Heart right ventricle (tissue), 16 donors: ENCODE measurements at regions not wholly inside any gene's neighbourhood (a gene's known extent, or its start where the extent isn't known, plus 50 kb on each side); places are given as distances from the start of the nearest gene placed in this dataset.

Experiments used
- ATAC-seq, 8 donors: fragments of 200-7000 bp; cut with Tn5 transposase; one replicate each; pipeline ENCODE4 v1.9.1; 2020; ENCODE audit warnings: mild to moderate bottlenecking in 8 of 8, moderate library complexity in 8 of 8, moderate number of reproducible peaks in 1 of 8
- DNase-seq, 2 donors: peaks; one replicate each; pipeline ENCODE4 v3.0.0-alpha.2; 2020
- H3K27ac ChIP-seq, 10 donors: fragments of 200-600 bp; sonication (generic) in 2 of 10; one replicate each; pipeline versions ENCODE4 v1.5.0 to v1.8.0; 2020 to 2022; ENCODE audit warnings: mild to moderate bottlenecking in 3 of 10
- H3K27me3 ChIP-seq, 7 donors: fragments of 200-600 bp; one replicate each; pipeline ENCODE4 v1.8.0; 2021 to 2022; ENCODE audit warnings: mild to moderate bottlenecking in 2 of 7
- H3K36me3 ChIP-seq, 9 donors: fragments of 200-600 bp; sonication (generic) in 1 of 9; one replicate each; pipeline versions ENCODE4 v1.5.0 to v1.8.0; 2020 to 2022; ENCODE audit warnings: mild to moderate bottlenecking in 2 of 9
- H3K4me1 ChIP-seq, 9 donors: fragments of 200-600 bp; sonication (generic) in 1 of 9; one replicate each; pipeline versions ENCODE4 v1.5.0 to v1.8.0; 2020 to 2022; ENCODE audit warnings: mild to moderate bottlenecking in 4 of 9
- H3K4me3 ChIP-seq, 10 donors: fragments of 200-600 bp; sonication (generic) in 2 of 10; one replicate each; pipeline versions ENCODE4 v1.5.0 to v1.8.0; 2020 to 2022; ENCODE audit warnings: mild to moderate bottlenecking in 7 of 10, moderate library complexity in 2 of 10
- H3K9me3 ChIP-seq, 11 donors: fragments of 200-600 bp in 10 of 11; sonication (generic) in 2 of 11; one replicate each; pipeline versions ENCODE4 v1.5.0 to v1.8.0; 2013 to 2022; ENCODE audit warnings: mild to moderate bottlenecking in 2 of 11, control low read depth in 1 of 11, moderate library complexity in 1 of 11
- CTCF ChIP-seq, 9 donors: fragments of 200-600 bp; sonication (generic) in 2 of 9; IDR thresholded peaks; one replicate each; pipeline versions ENCODE4 v1.5.0 to v1.8.0; 2021 to 2022; ENCODE audit warnings: antibody characterized with exemption in 9 of 9, mild to moderate bottlenecking in 5 of 9, moderate library complexity in 1 of 9
- WGBS, 2 donors: extraction: QIAGEN DNeasy Blood & Tissue Kit; methylation state at CpG; one replicate each; pipeline ENCODE4 v1.1.7; 2013; ENCODE audit warnings: inconsistent platforms in 1 of 2; 5-methylcytosine and 5-hydroxymethylcytosine counted together
- intact Hi-C, 10 donors: fragments of 100-400 bp; cut with DNase I; formaldehyde crosslinking; loops; one replicate each; pipeline versions ENCODE4 v1.11.1 to v1.14.2; 2022
- donor health status: Arrhythmogenic right ventricular cardiomyopathy.
- donor health status: ischemic (EF 13 %, LVEDD 7.1; RV severe dilation, severe dysfunction).
- donor health status: healthy with polysubstance abuse.
- donor health status: DM: no; HTN: yes; CAD: no.
- donor health status: DM: no; HTN: no; CAD: no.
- donor health status: ischemic (EF 25% LVEDD 6.9; RV normal size, moderate dysfunction).
- donor health status: ischemic (EF 25% LVEDD 5.7; RV mildly dilated, moderate dysfunction).
- donor health status: healthy.
- donor health status: DM: yes; HTN: yes; CAD: no.
- donor health status: Ischemic cardiomyopathy.
- donor health status: ischemic (EF 35%, LVEDD 5.7; RV mildly dilated, moderate dysfunction).
- donor health status: nonischemic (EF 11% LVEDD 7.7; RV severe dilation, severe dysfunction).
- donor health status: DM: yes; HTN: yes; CAD: no.
- donor health status: PGD.
- donor health status: ischemic (EF 29% LVEDD 5.4; RV normal size, mild dysfunction).
- donor health status: nonischemic (EF 23%, LVEDD 6.1; RV moderate dilation, normal function).

- Histone ChIP-seq H3K4me1 (no peaks in the 10 kb centered on the region), H3K27ac (no peak overlapping the region), H3K36me3 (no peaks in the 10 kb centered on the region), H3K9me3 (no peaks in the 10 kb centered on the region), H3K4me3 (no peak overlapping the region), H3K27me3 (no peaks in the 10 kb centered on the region)
- WGBS, 2 donors, result 51 to 52% methylated on average over 4 of the region's 4 CpGs
- no peak for TF ChIP-seq CTCF (IDR thresholded peaks at IDR 0.05)
- DNase-seq, result no peak
- intact Hi-C loops, result no loop called here
- no peak for ATAC-seq
Observed at GRCh38 chr2:147133286-147133908, 711.4 kb upstream of the ACVR2A start.

- ATAC-seq (no peak), DNase-seq (no peak)
- Histone ChIP-seq H3K4me1 (no peaks in the 10 kb centered on the region), H3K9me3 (peaks cover 0 to 16% (median 3%) of the 10 kb centered on the region in 11 donors), H3K36me3 (no peaks in the 10 kb centered on the region), H3K27ac (no peak overlapping the region), H3K4me3 (no peak overlapping the region), H3K27me3 (no peaks in the 10 kb centered on the region)
- intact Hi-C loops, result no loop called here
- TF ChIP-seq CTCF (IDR thresholded peaks at IDR 0.05), result no peak
- 90 to 94% methylated on average over 2 of the region's 2 CpGs for WGBS, 2 donors
Observed at GRCh38 chr2:147125145-147125544, 719.7 kb upstream of the ACVR2A start.

- Histone ChIP-seq H3K4me1 (no peaks in the 10 kb centered on the region), H3K9me3 (peaks cover 0 to 16% (median 3%) of the 10 kb centered on the region in 11 donors), H3K4me3 (no peak overlapping the region), H3K27me3 (no peaks in the 10 kb centered on the region), H3K36me3 (no peaks in the 10 kb centered on the region), H3K27ac (no peak overlapping the region)
- ATAC-seq, result no peak
- no peak for TF ChIP-seq CTCF (IDR thresholded peaks at IDR 0.05)
- 83 to 88% methylated on average over 3 of the region's 3 CpGs for WGBS, 2 donors
- DNase-seq, result no peak
- intact Hi-C loops, result no loop called here
Observed at GRCh38 chr2:147122944-147123343, 721.9 kb upstream of the ACVR2A start.

- no peaks in the 10 kb centered on the region for H3K4me1 ChIP-seq
- DNase-seq (no peak), ATAC-seq (no peak)
- no peak overlapping the region for H3K4me3 ChIP-seq
- no peaks in the 10 kb centered on the region for H3K36me3 ChIP-seq
- no peaks in the 10 kb centered on the region for H3K27me3 ChIP-seq
- no peak for TF ChIP-seq CTCF (IDR thresholded peaks at IDR 0.05)
- peaks cover 0 to 14% (median 0%) of the 10 kb centered on the region in 11 donors for H3K9me3 ChIP-seq
- intact Hi-C loops, result no loop called here
- WGBS, 2 donors, result 68 to 88% methylated on average over 4 of the region's 4 CpGs
- no peak overlapping the region for H3K27ac ChIP-seq
Observed at GRCh38 chr2:147110962-147111361, 733.9 kb upstream of the ACVR2A start.
